ENCODE measurements at regions not wholly inside any gene's neighbourhood (a gene's known extent, or its start where the extent isn't known, plus 50 kb on each side); places are given as distances from the start of the nearest gene placed in this dataset.

- TF ChIP-seq RNF2 (IDR thresholded peaks at IDR 0.05; ENCODE audit: borderline replicate concordance, low read depth) (no peak), EP300 (IDR thresholded peaks at IDR 0.05) (no peak), USF2 (IDR thresholded peaks at IDR 0.05) (no peak), CTCF (IDR thresholded peaks at IDR 0.05) (no peak)
Measured at GRCh38 chr10:61336831-61337230, 116.3 kb downstream of the TMEM26 start.

All from A549 (cell line).